ENCODE measurements at regions not wholly inside any gene's neighbourhood (a gene's known extent, or its start where the extent isn't known, plus 50 kb on each side); places are given as distances from the start of the nearest gene placed in this dataset.

GRCh38 chr14:51568366-51568765 lies 83.3 kb upstream of the FRMD6 start:
- Histone ChIP-seq H3F3A (ENCODE audit: insufficient read depth, low read depth) (peaks cover 20% of the 10 kb centered on the region; the same call in 1 of the 2 replicates), H3K4me3 (no peak overlapping the region), H3K4me1 (replicated peaks; ENCODE audit: insufficient read depth) (peaks cover 23% of the 10 kb centered on the region), H2AFZ (no peak overlapping the region), H3K36me3 (ENCODE audit: low read depth) (no peaks in the 10 kb centered on the region), H3K27ac (no peak overlapping the region), H3K9me3 (ENCODE audit: insufficient read depth, low read depth) (no peaks in the 10 kb centered on the region), H4K20me1 (ENCODE audit: insufficient read depth) (no peaks in the 10 kb centered on the region), H3K27me3 (ENCODE audit: insufficient read depth, low read depth) (no peaks in the 10 kb centered on the region), H3K79me2 (ENCODE audit: low read depth) (no peaks in the 10 kb centered on the region), H3K4me2 (no peak overlapping the region), H3K9me2 (ENCODE audit: insufficient read depth) (no peaks in the 10 kb centered on the region)
- TF ChIP-seq EZH2 (IDR thresholded peaks at IDR 0.05; ENCODE audit: low read depth) (no peak), CTCF (conservative IDR thresholded peaks at IDR 0.05) (no peak)
- DNase-seq, result no peak
- intact Hi-C loops (cut with micrococcal nuclease; ENCODE audit: unreplicated experiment), result no loop called here
- POLR2A ChIA-PET (ENCODE audit: unreplicated experiment), result interaction anchor here (0.6 kb wide), 2 partner anchors 22 to 159 kb away, joined by 5 to 6 read pairs; no protein-coding TSS in a partner anchor
- BruUV-seq (replicated peaks), result no TSS peak
- CTCF ChIA-PET, result no interaction called here

- Histone ChIP-seq H3K36me3 (ENCODE audit: low read depth) (no peaks in the 10 kb centered on the region), H3K79me2 (ENCODE audit: low read depth) (no peaks in the 10 kb centered on the region), H3F3A (ENCODE audit: insufficient read depth, low read depth) (no peaks in the 10 kb centered on the region), H3K4me2 (no peak overlapping the region; the same call in 1 of the 2 replicates), H3K9me2 (ENCODE audit: insufficient read depth) (no peaks in the 10 kb centered on the region), H3K9me3 (ENCODE audit: insufficient read depth, low read depth) (no peaks in the 10 kb centered on the region), H3K27me3 (ENCODE audit: insufficient read depth, low read depth) (no peaks in the 10 kb centered on the region), H3K4me1 (replicated peaks; ENCODE audit: insufficient read depth) (peaks cover 10% of the 10 kb centered on the region), H4K20me1 (ENCODE audit: insufficient read depth) (no peaks in the 10 kb centered on the region), H3K27ac (no peak overlapping the region), H2AFZ (no peak overlapping the region), H3K4me3 (no peak overlapping the region)
- no peak for DNase-seq
- TF ChIP-seq EZH2 (IDR thresholded peaks at IDR 0.05; ENCODE audit: low read depth) (no peak), CTCF (conservative IDR thresholded peaks at IDR 0.05) (no peak)
- ChIA-PET CTCF (no interaction called here), POLR2A (ENCODE audit: unreplicated experiment) (no interaction called here)
- BruUV-seq (replicated peaks), result no TSS peak
- intact Hi-C loops (cut with micrococcal nuclease; ENCODE audit: unreplicated experiment), result no loop called here
These were observed 78.1 kb upstream of the FRMD6 start for GRCh38 chr14:51573607-51574006.

- H3K4me2 ChIP-seq, result no peak overlapping the region; the same call in 1 of the 2 replicates
- H3K36me3 ChIP-seq (ENCODE audit: low read depth), result no peaks in the 10 kb centered on the region
- no peaks in the 10 kb centered on the region for H3K9me3 ChIP-seq (ENCODE audit: insufficient read depth, low read depth)
- no peaks in the 10 kb centered on the region for H3K9me2 ChIP-seq (ENCODE audit: insufficient read depth)
- intact Hi-C loops (cut with micrococcal nuclease; ENCODE audit: unreplicated experiment), result no loop called here
- H3K79me2 ChIP-seq (ENCODE audit: low read depth), result no peaks in the 10 kb centered on the region
- no TSS peak for BruUV-seq (replicated peaks)
- no peak for TF ChIP-seq CTCF (conservative IDR thresholded peaks at IDR 0.05)
- H3K4me3 ChIP-seq, result no peak overlapping the region
- no peaks in the 10 kb centered on the region for H3K27me3 ChIP-seq (ENCODE audit: insufficient read depth, low read depth)
- no peaks in the 10 kb centered on the region for H3F3A ChIP-seq (ENCODE audit: insufficient read depth, low read depth)
- H2AFZ ChIP-seq, result no peak overlapping the region
- H3K4me1 ChIP-seq (replicated peaks; ENCODE audit: insufficient read depth), result peaks cover 10% of the 10 kb centered on the region
- H4K20me1 ChIP-seq (ENCODE audit: insufficient read depth), result no peaks in the 10 kb centered on the region
- no peak overlapping the region for H3K27ac ChIP-seq
- POLR2A ChIA-PET (ENCODE audit: unreplicated experiment), result no interaction called here
- DNase-seq, result no peak
- CTCF ChIA-PET, result no interaction called here
These were observed 77.7 kb upstream of the FRMD6 start for GRCh38 chr14:51574009-51574408.

Data from PC-9 (cell line).